ENCODE measurements at regions not wholly inside any gene's neighbourhood (a gene's known extent, or its start where the extent isn't known, plus 50 kb on each side); places are given as distances from the start of the nearest gene placed in this dataset.
A peak's percentile ranks its signal among the peaks of the same experiment; 100 is the strongest.

- intact Hi-C loops (cut with DNase I), result no loop called here
- no peak for DNase-seq (ENCODE audit: low spot score)
- no peak for ATAC-seq
Measured at GRCh38 chr1:193681422-193681821, 495.0 kb upstream of the B3GALT2 start.

GRCh38 chr1:193680924-193681316, 494.5 kb upstream of the B3GALT2 start:
- DNase-seq (ENCODE audit: low spot score) (no peak), ATAC-seq (no peak)
- intact Hi-C loops (cut with DNase I), result no loop called here

- intact Hi-C loops (cut with DNase I), result no loop called here
- no peak for DNase-seq (ENCODE audit: low spot score)
- ATAC-seq, result no peak
Measured at GRCh38 chr1:193680247-193680923, 494.0 kb upstream of the B3GALT2 start.

GRCh38 chr1:193677874-193678273, 491.5 kb upstream of the B3GALT2 start:
- intact Hi-C loops (cut with DNase I), result no loop called here

GRCh38 chr1:193676996-193677549, 490.7 kb upstream of the B3GALT2 start:
- intact Hi-C loops (cut with DNase I), result no loop called here
- ATAC-seq (no peak), DNase-seq (ENCODE audit: low spot score) (no peak)

More at GRCh38 chr1:193677874-193678273, 491.5 kb upstream of the B3GALT2 start:
- DNase-seq (ENCODE audit: low spot score) (no peak), ATAC-seq (no peak)

GRCh38 chr1:193674292-193674944, 488.0 kb upstream of the B3GALT2 start:
- intact Hi-C loops (cut with DNase I), result no loop called here
- no peak for DNase-seq (ENCODE audit: low spot score)
- ATAC-seq, result no peak

- no peak for ATAC-seq
- intact Hi-C loops (cut with DNase I), result no loop called here
Measured at GRCh38 chr1:193666485-193667083, 480.2 kb upstream of the B3GALT2 start.

GRCh38 chr1:193663965-193664364, 477.6 kb upstream of the B3GALT2 start:
- intact Hi-C loops (cut with DNase I), result no loop called here

More at GRCh38 chr1:193666485-193667083, 480.2 kb upstream of the B3GALT2 start:
- DNase-seq (ENCODE audit: low spot score), result no peak

GRCh38 chr1:193662030-193662429, 475.6 kb upstream of the B3GALT2 start:
- intact Hi-C loops (cut with DNase I), result no loop called here
- DNase-seq (ENCODE audit: low spot score), result no peak
- ATAC-seq, result no peak

More at GRCh38 chr1:193663965-193664364, 477.6 kb upstream of the B3GALT2 start:
- no peak for ATAC-seq
- DNase-seq (ENCODE audit: low spot score), result no peak

- no peak for ATAC-seq
- DNase-seq (ENCODE audit: low spot score), result no peak
- intact Hi-C loops (cut with DNase I), result no loop called here
Measured at GRCh38 chr1:193661385-193661784, 475.0 kb upstream of the B3GALT2 start.

- no peak for DNase-seq (ENCODE audit: low spot score)
- intact Hi-C loops (cut with DNase I), result no loop called here
- no peak for ATAC-seq
Measured at GRCh38 chr1:193660428-193660827, 474.0 kb upstream of the B3GALT2 start.

- intact Hi-C loops (cut with DNase I), result no loop called here
- ATAC-seq, result no peak
- no peak for DNase-seq (ENCODE audit: low spot score)
Measured at GRCh38 chr1:193658691-193659090, 472.3 kb upstream of the B3GALT2 start.

GRCh38 chr1:193658081-193658480, 471.7 kb upstream of the B3GALT2 start:
- DNase-seq (ENCODE audit: low spot score) (no peak), ATAC-seq (no peak)
- intact Hi-C loops (cut with DNase I), result no loop called here

GRCh38 chr1:193657552-193657951, 471.1 kb upstream of the B3GALT2 start:
- intact Hi-C loops (cut with DNase I), result no loop called here
- no peak for ATAC-seq
- DNase-seq (ENCODE audit: low spot score), result no peak

- DNase-seq (ENCODE audit: low spot score) (no peak), ATAC-seq (no peak)
- intact Hi-C loops (cut with DNase I), result no loop called here
Measured at GRCh38 chr1:193656841-193657240, 470.4 kb upstream of the B3GALT2 start.

- intact Hi-C loops (cut with DNase I), result no loop called here
- DNase-seq (ENCODE audit: low spot score) (no peak), ATAC-seq (no peak)
Measured at GRCh38 chr1:193654951-193655735, 468.7 kb upstream of the B3GALT2 start.

GRCh38 chr1:193649587-193649986, 463.2 kb upstream of the B3GALT2 start:
- ATAC-seq (no peak), DNase-seq (ENCODE audit: low spot score) (no peak)
- intact Hi-C loops (cut with DNase I), result no loop called here

GRCh38 chr1:193634876-193635275, 448.5 kb upstream of the B3GALT2 start:
- intact Hi-C loops (cut with DNase I), result no loop called here
- no peak for DNase-seq (ENCODE audit: low spot score)
- no peak for ATAC-seq

- no peak for DNase-seq (ENCODE audit: low spot score)
- peak; percentile 40 for ATAC-seq
- intact Hi-C loops (cut with DNase I), result no loop called here
Measured at GRCh38 chr1:193634470-193634869, 448.1 kb upstream of the B3GALT2 start.
